Esophagus muscularis mucosa (tissue), 3 donors: ENCODE measurements at regions not wholly inside any gene's neighbourhood (a gene's known extent, or its start where the extent isn't known, plus 50 kb on each side); places are given as distances from the start of the nearest gene placed in this dataset.

Experiments used
- CTCF ChIP-seq, 3 experiments: fragments of 200-600 bp in 2 of 3; fragments of 450-650 bp in 1 of 3; sonication (generic) in 2 of 3; IDR thresholded peaks; one replicate each; pipeline ENCODE4 v1.5.1; 2017 to 2019; ENCODE audit warnings: antibody characterized with exemption in 3 of 3, mild to moderate bottlenecking in 2 of 3, moderate library complexity in 1 of 3
- EP300 ChIP-seq: sonication (generic); formaldehyde crosslinking; IDR thresholded peaks from one replicate; pipeline ENCODE4 v1.6.1; 2017; ENCODE audit warnings: antibody characterized with exemption

GRCh38 chr5:168047669-168048111, 243.8 kb upstream of the WWC1 start:
- TF ChIP-seq CTCF (IDR thresholded peaks at IDR 0.05): peak in 1 of 3 experiments; percentile 0
- TF ChIP-seq EP300: no peak
